ENCODE measurements at regions not wholly inside any gene's neighbourhood (a gene's known extent, or its start where the extent isn't known, plus 50 kb on each side); places are given as distances from the start of the nearest gene placed in this dataset.

GRCh38 chr13:55440465-55441085, 1700.1 kb upstream of the PRR20A start:
- TF ChIP-seq POLR2A (IDR thresholded peaks at IDR 0.05; ENCODE audit: low read depth, low read length) (no peak), POLR2AphosphoS5 (IDR thresholded peaks at IDR 0.05; ENCODE audit: low read depth, low read length) (no peak), TAF1 (IDR thresholded peaks at IDR 0.05; ENCODE audit: low read depth, low read length) (no peak), POU2F2 (IDR thresholded peaks at IDR 0.05; ENCODE audit: low read depth, low read length) (no peak)
